ENCODE measurements at regions not wholly inside any gene's neighbourhood (a gene's known extent, or its start where the extent isn't known, plus 50 kb on each side); places are given as distances from the start of the nearest gene placed in this dataset.

DNA sequence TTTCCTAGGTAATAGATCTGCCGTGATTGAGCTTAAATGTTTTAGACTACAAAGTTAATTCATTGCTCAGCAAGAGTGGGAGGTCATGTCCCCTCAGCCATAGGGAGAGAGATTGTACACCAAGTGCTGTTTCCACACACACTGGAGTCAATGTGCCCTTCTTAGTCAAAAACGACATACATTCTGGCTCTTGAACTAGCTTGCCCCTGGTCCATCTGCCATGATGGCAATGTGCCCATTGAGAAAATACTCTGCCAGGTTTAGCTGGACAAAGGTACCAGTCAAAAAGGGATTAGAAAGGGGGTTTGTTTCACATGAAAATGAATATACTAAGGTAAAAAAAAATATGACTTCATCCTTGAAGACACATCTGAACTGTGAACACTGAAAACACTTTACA, 377.1 kb upstream of the ADGRL3 start:
- TF ChIP-seq USF1 (CRISPR knock-in tag; IDR thresholded peaks at IDR 0.05) (no peak), NR1H2 (CRISPR knock-in tag; IDR thresholded peaks at IDR 0.05) (no peak), ZNF671 (CRISPR knock-in tag; IDR thresholded peaks at IDR 0.05) (no peak), ZNF232 (CRISPR knock-in tag; IDR thresholded peaks at IDR 0.05) (no peak), CBFB (CRISPR knock-in tag; IDR thresholded peaks at IDR 0.05; ENCODE audit: low read depth) (no peak), PREB (CRISPR knock-in tag; IDR thresholded peaks at IDR 0.05; ENCODE audit: borderline replicate concordance) (no peak), MXD4 (CRISPR knock-in tag; IDR thresholded peaks at IDR 0.05; ENCODE audit: borderline replicate concordance) (no peak), IRF2 (CRISPR knock-in tag; IDR thresholded peaks at IDR 0.05; ENCODE audit: borderline replicate concordance, low read depth) (no peak), SP1 (CRISPR knock-in tag; conservative IDR thresholded peaks at IDR 0.05) (no peak), ZSCAN18 (CRISPR knock-in tag; IDR thresholded peaks at IDR 0.05) (no peak)
- TF ChIP-seq, protein P1, sequence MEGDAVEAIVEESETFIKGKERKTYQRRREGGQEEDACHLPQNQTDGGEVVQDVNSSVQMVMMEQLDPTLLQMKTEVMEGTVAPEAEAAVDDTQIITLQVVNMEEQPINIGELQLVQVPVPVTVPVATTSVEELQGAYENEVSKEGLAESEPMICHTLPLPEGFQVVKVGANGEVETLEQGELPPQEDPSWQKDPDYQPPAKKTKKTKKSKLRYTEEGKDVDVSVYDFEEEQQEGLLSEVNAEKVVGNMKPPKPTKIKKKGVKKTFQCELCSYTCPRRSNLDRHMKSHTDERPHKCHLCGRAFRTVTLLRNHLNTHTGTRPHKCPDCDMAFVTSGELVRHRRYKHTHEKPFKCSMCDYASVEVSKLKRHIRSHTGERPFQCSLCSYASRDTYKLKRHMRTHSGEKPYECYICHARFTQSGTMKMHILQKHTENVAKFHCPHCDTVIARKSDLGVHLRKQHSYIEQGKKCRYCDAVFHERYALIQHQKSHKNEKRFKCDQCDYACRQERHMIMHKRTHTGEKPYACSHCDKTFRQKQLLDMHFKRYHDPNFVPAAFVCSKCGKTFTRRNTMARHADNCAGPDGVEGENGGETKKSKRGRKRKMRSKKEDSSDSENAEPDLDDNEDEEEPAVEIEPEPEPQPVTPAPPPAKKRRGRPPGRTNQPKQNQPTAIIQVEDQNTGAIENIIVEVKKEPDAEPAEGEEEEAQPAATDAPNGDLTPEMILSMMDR (IDR thresholded peaks at IDR 0.05): no peak
- POLR2A ChIA-PET: no interaction called here
- no peaks in the 10 kb centered on the region for H3K27me3 Mint-ChIP-seq (ENCODE audit: low read depth)
- DNase-seq (ENCODE audit: low spot score) (no peak), ATAC-seq (no peak)
- H3K9me3 Mint-ChIP-seq: peaks cover 18% of the 10 kb centered on the region
- H3K27ac Mint-ChIP-seq: no peak overlapping the region
- no peaks in the 10 kb centered on the region for H3K4me1 Mint-ChIP-seq
- CTCF ChIA-PET: no interaction called here
- peaks cover 3% of the 10 kb centered on the region; the same call in 1 of the 2 replicates for H3K36me3 Mint-ChIP-seq
- no peak overlapping the region for H3K4me3 Mint-ChIP-seq

GRCh38 chr4:60840020-60840419, 360.1 kb upstream of the ADGRL3 start:
- no peak overlapping the region for H3K4me3 Mint-ChIP-seq
- H3K27me3 Mint-ChIP-seq (ENCODE audit: low read depth): peaks cover 3% of the 10 kb centered on the region; the same call in 1 of the 2 replicates
- DNase-seq (ENCODE audit: low spot score) (no peak), ATAC-seq (no peak)
- CTCF ChIA-PET: no interaction called here
- POLR2A ChIA-PET: no interaction called here
- TF ChIP-seq E2F1 (CRISPR knock-in tag; IDR thresholded peaks at IDR 0.05) (no peak), MLX (CRISPR knock-in tag; IDR thresholded peaks at IDR 0.05) (no peak), ETV6 (CRISPR knock-in tag; IDR thresholded peaks at IDR 0.05) (no peak), NR1H2 (CRISPR knock-in tag; IDR thresholded peaks at IDR 0.05) (no peak), FOXK1 (CRISPR knock-in tag; IDR thresholded peaks at IDR 0.05) (no peak), USF1 (CRISPR knock-in tag; IDR thresholded peaks at IDR 0.05) (no peak), PREB (CRISPR knock-in tag; IDR thresholded peaks at IDR 0.05; ENCODE audit: borderline replicate concordance) (no peak), ATF2 (CRISPR knock-in tag; IDR thresholded peaks at IDR 0.05; ENCODE audit: borderline replicate concordance, low read depth) (no peak), TEAD4 (CRISPR knock-in tag; IDR thresholded peaks at IDR 0.05) (no peak), GABPB1 (CRISPR knock-in tag; IDR thresholded peaks at IDR 0.05) (no peak), NFATC4 (CRISPR knock-in tag; IDR thresholded peaks at IDR 0.05) (no peak), IRF2 (CRISPR knock-in tag; IDR thresholded peaks at IDR 0.05; ENCODE audit: borderline replicate concordance, low read depth) (no peak), ZNF138 (CRISPR knock-in tag; conservative IDR thresholded peaks at IDR 0.05) (no peak), MYBL2 (CRISPR knock-in tag; IDR thresholded peaks at IDR 0.05) (no peak), ZNF396 (CRISPR knock-in tag; IDR thresholded peaks at IDR 0.05; ENCODE audit: borderline replicate concordance) (no peak), PRRX2 (CRISPR knock-in tag; IDR thresholded peaks at IDR 0.05) (no peak)
- TF ChIP-seq, protein P2, sequence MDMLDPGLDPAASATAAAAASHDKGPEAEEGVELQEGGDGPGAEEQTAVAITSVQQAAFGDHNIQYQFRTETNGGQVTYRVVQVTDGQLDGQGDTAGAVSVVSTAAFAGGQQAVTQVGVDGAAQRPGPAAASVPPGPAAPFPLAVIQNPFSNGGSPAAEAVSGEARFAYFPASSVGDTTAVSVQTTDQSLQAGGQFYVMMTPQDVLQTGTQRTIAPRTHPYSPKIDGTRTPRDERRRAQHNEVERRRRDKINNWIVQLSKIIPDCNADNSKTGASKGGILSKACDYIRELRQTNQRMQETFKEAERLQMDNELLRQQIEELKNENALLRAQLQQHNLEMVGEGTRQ (CRISPR knock-in tag; IDR thresholded peaks at IDR 0.05): no peak
- H3K4me1 Mint-ChIP-seq: peaks cover 18% of the 10 kb centered on the region
- peaks cover 9% of the 10 kb centered on the region for H3K9me3 Mint-ChIP-seq
- H3K27ac Mint-ChIP-seq: no peak overlapping the region
- no peaks in the 10 kb centered on the region for H3K36me3 Mint-ChIP-seq

Data from WTC11 (cell line).